ENCODE measurements at regions not wholly inside any gene's neighbourhood (a gene's known extent, or its start where the extent isn't known, plus 50 kb on each side); places are given as distances from the start of the nearest gene placed in this dataset.

- H3K9me3 Mint-ChIP-seq (ENCODE audit: unreplicated experiment): no peaks in the 10 kb centered on the region
Observed at GRCh38 chr4:166169111-166169510, 296.1 kb downstream of the TLL1 start.

DNA sequence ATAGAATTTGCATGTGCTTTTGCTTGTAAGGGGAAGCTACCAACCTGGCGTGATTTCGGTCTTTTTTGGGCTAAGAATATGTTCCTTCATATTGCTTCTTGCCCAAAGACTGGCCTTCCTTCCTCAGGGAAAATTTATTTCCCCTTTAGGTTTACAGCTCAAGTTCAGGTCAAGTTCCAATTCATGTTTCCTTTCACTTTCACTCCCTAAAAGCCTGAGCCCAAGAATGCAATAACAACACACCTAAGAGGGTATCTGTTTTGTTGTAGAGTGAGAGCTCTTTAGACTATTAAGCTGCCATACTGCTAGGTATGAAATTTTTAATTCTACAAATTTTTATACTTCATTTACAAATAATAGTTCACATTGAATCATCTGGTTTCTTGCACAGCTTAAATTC is 299.6 kb downstream of the TLL1 start:
- Mint-ChIP-seq H3K9me3 (ENCODE audit: unreplicated experiment) (no peaks in the 10 kb centered on the region), H3K4me1 (ENCODE audit: low read depth, unreplicated experiment) (no peaks in the 10 kb centered on the region), H3K27ac (ENCODE audit: unreplicated experiment) (no peak overlapping the region), H3K4me3 (ENCODE audit: unreplicated experiment) (no peak overlapping the region), H3K27me3 (ENCODE audit: low read depth, unreplicated experiment) (no peaks in the 10 kb centered on the region), H3K36me3 (ENCODE audit: low read depth, unreplicated experiment) (no peaks in the 10 kb centered on the region)
- H3K4me3 ChIP-seq (ENCODE audit: insufficient read depth, low read depth, low read length): no peak overlapping the region
- no peak overlapping the region for H3K9ac ChIP-seq (ENCODE audit: low read length)
- no peaks in the 10 kb centered on the region for H3K9me3 ChIP-seq (ENCODE audit: insufficient read depth, low read depth, low read length)
- no peaks in the 10 kb centered on the region for H3K27me3 ChIP-seq (ENCODE audit: insufficient read depth, low read length)
- no peaks in the 10 kb centered on the region for H4K20me1 ChIP-seq (ENCODE audit: insufficient read depth, low read length)
- TF ChIP-seq CTCF (IDR thresholded peaks at IDR 0.05; ENCODE audit: insufficient read depth, low read depth, low read length): no peak
- TF ChIP-seq EZH2 (IDR thresholded peaks at IDR 0.05; ENCODE audit: insufficient read depth, low read length): no peak
- no peak for FAIRE-seq
- H2AFZ ChIP-seq (ENCODE audit: low read depth, low read length): no peak overlapping the region
- no peaks in the 10 kb centered on the region for H3K79me2 ChIP-seq (ENCODE audit: insufficient read depth, low read length)
- no peaks in the 10 kb centered on the region for H3K36me3 ChIP-seq (ENCODE audit: insufficient read depth, low read length)
- no peak overlapping the region for H3K4me2 ChIP-seq (ENCODE audit: low read length)
- H3K27ac ChIP-seq (ENCODE audit: low read depth, low read length): no peak overlapping the region
- H3K4me1 ChIP-seq (ENCODE audit: insufficient read depth, low read length): peaks cover 3% of the 10 kb centered on the region
- DNase-seq (ENCODE audit: low read depth): no peak

More at GRCh38 chr4:166169111-166169510, 296.1 kb downstream of the TLL1 start:
- H3K27me3 Mint-ChIP-seq (ENCODE audit: low read depth, unreplicated experiment): peaks cover 9% of the 10 kb centered on the region
- H3K9ac ChIP-seq (ENCODE audit: low read length): no peak overlapping the region
- TF ChIP-seq EZH2 (IDR thresholded peaks at IDR 0.05; ENCODE audit: insufficient read depth, low read length) (no peak), CTCF (IDR thresholded peaks at IDR 0.05; ENCODE audit: insufficient read depth, low read depth, low read length) (peak; percentile 25)
- H3K27ac ChIP-seq (ENCODE audit: low read depth, low read length): no peak overlapping the region
- H3K4me3 Mint-ChIP-seq (ENCODE audit: unreplicated experiment): no peak overlapping the region
- DNase-seq (ENCODE audit: low read depth): no peak
- no peak overlapping the region for H3K4me2 ChIP-seq (ENCODE audit: low read length)
- no peaks in the 10 kb centered on the region for H3K36me3 Mint-ChIP-seq (ENCODE audit: low read depth, unreplicated experiment)
- H3K27ac Mint-ChIP-seq (ENCODE audit: unreplicated experiment): no peak overlapping the region
- no peaks in the 10 kb centered on the region for H3K4me1 ChIP-seq (ENCODE audit: insufficient read depth, low read length)
- no peaks in the 10 kb centered on the region for H3K4me1 Mint-ChIP-seq (ENCODE audit: low read depth, unreplicated experiment)
- H2AFZ ChIP-seq (ENCODE audit: low read depth, low read length): no peak overlapping the region
- H3K79me2 ChIP-seq (ENCODE audit: insufficient read depth, low read length): no peaks in the 10 kb centered on the region
- no peaks in the 10 kb centered on the region for H3K9me3 ChIP-seq (ENCODE audit: insufficient read depth, low read depth, low read length)
- H4K20me1 ChIP-seq (ENCODE audit: insufficient read depth, low read length): no peaks in the 10 kb centered on the region
- no peak for FAIRE-seq
- no peaks in the 10 kb centered on the region for H3K36me3 ChIP-seq (ENCODE audit: insufficient read depth, low read length)
- H3K27me3 ChIP-seq (ENCODE audit: insufficient read depth, low read length): no peaks in the 10 kb centered on the region
- H3K4me3 ChIP-seq (ENCODE audit: insufficient read depth, low read depth, low read length): no peak overlapping the region

GRCh38 chr4:166174717-166175490 is 301.9 kb downstream of the TLL1 start:
- Histone ChIP-seq H3K27ac (ENCODE audit: low read depth, low read length) (no peak overlapping the region), H2AFZ (ENCODE audit: low read depth, low read length) (peak overlapping the region; percentile 66), H3K27me3 (ENCODE audit: insufficient read depth, low read length) (no peaks in the 10 kb centered on the region), H3K4me1 (ENCODE audit: insufficient read depth, low read length) (peaks cover 3% of the 10 kb centered on the region), H3K4me3 (ENCODE audit: insufficient read depth, low read depth, low read length) (no peak overlapping the region), H3K36me3 (ENCODE audit: insufficient read depth, low read length) (no peaks in the 10 kb centered on the region), H3K9ac (ENCODE audit: low read length) (no peak overlapping the region), H3K79me2 (ENCODE audit: insufficient read depth, low read length) (no peaks in the 10 kb centered on the region), H3K9me3 (ENCODE audit: insufficient read depth, low read depth, low read length) (no peaks in the 10 kb centered on the region), H3K4me2 (ENCODE audit: low read length) (no peak overlapping the region), H4K20me1 (ENCODE audit: insufficient read depth, low read length) (no peaks in the 10 kb centered on the region)
- Mint-ChIP-seq H3K9me3 (ENCODE audit: unreplicated experiment) (no peaks in the 10 kb centered on the region), H3K4me3 (ENCODE audit: unreplicated experiment) (no peak overlapping the region), H3K27me3 (ENCODE audit: low read depth, unreplicated experiment) (no peaks in the 10 kb centered on the region), H3K27ac (ENCODE audit: unreplicated experiment) (no peak overlapping the region), H3K36me3 (ENCODE audit: low read depth, unreplicated experiment) (no peaks in the 10 kb centered on the region), H3K4me1 (ENCODE audit: low read depth, unreplicated experiment) (no peaks in the 10 kb centered on the region)
- DNase-seq (ENCODE audit: low read depth) (peak; percentile 27), FAIRE-seq (no peak)
- TF ChIP-seq EZH2 (IDR thresholded peaks at IDR 0.05; ENCODE audit: insufficient read depth, low read length): no peak
- TF ChIP-seq CTCF (IDR thresholded peaks at IDR 0.05; ENCODE audit: insufficient read depth, low read depth, low read length): no peak

Measured in astrocyte (in vitro differentiated cells and primary cell).